Activated naive CD8-positive, alpha-beta T cell treated with anti-CD3 and anti-CD28 coated beads, Interleukin-2, amount 50 U/mL, for 16 hours (primary cell): ENCODE measurements at regions not wholly inside any gene's neighbourhood (a gene's known extent, or its start where the extent isn't known, plus 50 kb on each side); places are given as distances from the start of the nearest gene placed in this dataset.

Experiments
- DNase-seq: peaks from one replicate; pipeline ENCODE4 v3.0.0-alpha.2; 2020; ENCODE audit warnings: low read depth, low spot score

DNA sequence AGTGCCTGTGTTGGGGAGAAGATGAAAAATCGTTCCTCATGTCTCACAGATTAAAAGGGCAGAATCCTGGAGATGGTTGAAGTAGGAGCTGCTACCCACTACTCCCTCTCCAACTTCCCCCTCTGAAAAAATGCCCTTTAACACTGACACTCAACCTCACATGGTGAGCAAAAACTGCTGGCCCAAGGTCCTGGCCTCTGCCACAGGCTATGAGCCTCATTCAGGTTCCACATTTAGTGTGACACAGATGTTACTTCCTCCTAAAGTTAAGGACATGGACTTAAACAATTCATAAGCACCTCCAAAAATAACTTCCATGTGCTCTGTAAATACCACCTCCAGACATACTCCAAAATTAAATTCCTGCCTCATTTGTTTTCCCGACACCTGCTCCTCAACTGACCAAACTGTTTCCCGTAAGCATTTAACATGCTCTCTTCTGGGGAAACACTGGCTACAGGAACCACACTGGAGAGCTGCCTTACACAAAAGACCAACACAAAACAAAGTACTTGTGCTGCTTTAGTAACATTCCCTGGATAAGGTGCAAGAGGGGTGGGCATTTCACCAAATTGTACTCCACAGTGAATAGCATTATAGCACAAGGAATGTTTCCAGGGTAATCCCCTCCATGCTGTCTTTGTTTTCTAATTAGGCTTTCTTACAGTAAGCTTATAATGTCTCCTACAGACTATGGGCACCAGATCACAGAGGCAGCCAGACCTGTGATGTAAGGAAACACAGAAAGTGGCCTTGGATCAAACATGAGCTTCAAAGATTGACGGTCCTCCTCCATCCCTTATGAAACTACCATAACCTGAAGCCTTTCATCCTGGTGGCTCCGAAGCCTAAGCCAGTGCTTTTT lies 57.0 kb downstream of the PHLDA1 start:
- DNase-seq = no peak

DNA sequence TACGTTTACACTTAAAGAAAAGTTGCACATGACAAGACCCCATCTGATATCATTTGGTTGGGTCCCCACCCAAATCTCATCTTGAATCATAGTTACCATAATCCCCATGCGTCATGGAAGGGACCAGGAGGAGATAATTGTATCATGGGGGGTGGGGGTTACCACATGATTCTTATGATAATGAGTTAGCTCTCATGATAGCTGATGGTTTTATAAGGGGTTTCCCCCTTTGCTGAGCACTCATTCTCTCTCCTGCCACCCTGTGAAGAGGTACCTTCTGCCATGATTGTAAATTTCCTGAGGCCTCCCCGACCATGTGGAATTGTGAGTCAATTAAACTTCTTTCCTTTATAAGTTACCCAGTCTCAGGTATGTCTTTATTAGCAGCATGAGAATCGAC lies 60.3 kb downstream of the PHLDA1 start:
- no peak for DNase-seq

DNA sequence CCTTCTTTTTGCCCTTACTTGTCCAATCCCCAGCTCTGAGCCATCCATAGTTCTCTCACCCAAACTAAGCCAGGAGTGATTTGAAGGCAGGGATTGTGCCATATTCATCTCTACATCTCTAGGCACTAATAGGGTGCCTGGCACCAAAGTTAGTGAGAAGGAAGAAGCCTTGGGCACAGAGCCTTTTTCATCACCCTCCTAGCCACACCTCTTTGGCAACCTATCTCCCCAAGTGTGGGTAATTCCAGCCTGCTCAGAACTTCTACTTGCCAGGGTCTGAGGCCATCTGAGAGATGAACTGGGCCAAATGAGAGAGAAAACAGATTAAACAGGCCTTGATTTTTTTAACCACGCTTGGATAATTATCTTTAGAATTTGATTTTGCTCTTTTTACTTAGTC lies 61.3 kb downstream of the PHLDA1 start:
- DNase-seq = no peak

DNA sequence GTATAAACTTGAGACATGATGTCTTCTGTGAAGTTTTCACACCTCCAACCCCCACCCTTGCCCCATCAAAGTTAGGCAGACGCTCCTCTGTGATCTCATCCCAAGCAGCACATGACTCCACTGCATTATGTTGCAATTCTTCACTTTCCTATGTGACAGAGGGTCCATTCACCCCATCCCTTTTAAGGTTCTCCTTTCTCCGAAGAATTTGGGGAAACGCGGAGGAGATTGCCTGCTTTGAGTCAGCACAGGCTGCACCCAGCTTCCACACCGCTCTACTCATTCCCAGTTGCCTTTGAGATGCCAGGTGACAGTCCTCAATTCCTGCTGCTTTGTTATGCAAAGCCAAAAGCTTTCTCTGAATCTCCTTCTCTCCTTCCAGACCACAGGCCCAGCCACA lies 61.8 kb downstream of the PHLDA1 start:
- DNase-seq = no peak

DNA sequence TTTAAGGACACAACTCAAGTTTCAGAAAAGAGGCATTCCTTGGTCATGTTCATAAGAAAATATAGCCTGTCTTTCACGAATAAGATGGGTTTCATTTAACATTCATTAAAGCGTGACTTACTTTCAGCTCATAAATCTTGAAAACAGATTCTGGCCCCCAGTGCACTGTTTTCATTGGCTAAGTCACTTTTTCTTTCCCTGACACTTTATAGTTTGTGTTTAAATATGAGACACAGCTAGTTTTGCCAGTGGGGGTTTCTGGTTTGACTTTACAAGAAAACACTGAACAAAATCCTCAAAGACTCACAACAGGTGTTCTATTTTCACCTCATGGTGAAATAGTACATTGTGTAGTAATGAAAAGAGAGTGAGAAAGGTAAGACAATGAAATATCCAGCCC lies 65.9 kb downstream of the PHLDA1 start:
- DNase-seq = no peak

DNA sequence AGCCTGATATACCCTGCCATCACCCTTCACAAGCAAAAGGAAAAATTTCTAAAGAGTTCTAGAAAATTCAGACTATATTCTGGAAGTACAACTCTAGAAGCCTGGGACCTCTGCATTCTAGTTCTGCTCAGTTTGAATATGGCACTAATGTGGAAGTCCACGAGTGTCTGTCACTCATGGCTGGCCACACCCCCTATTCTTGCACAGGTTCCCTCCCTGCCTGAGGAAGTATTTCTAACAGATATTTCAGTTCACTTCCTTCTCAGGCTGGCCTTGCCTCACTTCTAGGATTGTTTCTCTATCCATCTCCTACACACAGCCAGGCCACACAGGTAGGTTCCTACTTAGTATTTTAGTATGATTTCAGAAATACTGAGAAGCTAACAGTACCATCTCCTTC lies 67.4 kb downstream of the PHLDA1 start:
- no peak for DNase-seq

DNA sequence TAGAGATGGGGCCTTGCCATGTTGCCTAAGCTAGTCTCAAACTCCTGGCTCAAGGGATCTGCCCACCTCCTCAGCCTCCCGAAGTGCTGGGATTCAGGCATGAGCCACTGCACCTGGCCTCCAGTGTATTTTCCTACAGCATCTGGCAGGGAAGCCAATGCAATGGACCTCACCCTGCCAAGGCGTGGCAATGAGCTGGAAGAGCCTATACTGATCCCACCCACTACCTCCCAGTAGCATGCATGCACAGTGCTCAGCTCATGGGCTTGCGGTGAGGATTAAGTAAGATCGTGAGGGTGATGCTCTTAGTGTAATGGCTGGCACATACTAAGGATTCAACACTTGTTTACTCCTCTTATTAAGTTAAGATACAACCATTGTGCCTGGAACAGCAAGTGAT lies 69.7 kb downstream of the PHLDA1 start:
- DNase-seq = no peak

DNA sequence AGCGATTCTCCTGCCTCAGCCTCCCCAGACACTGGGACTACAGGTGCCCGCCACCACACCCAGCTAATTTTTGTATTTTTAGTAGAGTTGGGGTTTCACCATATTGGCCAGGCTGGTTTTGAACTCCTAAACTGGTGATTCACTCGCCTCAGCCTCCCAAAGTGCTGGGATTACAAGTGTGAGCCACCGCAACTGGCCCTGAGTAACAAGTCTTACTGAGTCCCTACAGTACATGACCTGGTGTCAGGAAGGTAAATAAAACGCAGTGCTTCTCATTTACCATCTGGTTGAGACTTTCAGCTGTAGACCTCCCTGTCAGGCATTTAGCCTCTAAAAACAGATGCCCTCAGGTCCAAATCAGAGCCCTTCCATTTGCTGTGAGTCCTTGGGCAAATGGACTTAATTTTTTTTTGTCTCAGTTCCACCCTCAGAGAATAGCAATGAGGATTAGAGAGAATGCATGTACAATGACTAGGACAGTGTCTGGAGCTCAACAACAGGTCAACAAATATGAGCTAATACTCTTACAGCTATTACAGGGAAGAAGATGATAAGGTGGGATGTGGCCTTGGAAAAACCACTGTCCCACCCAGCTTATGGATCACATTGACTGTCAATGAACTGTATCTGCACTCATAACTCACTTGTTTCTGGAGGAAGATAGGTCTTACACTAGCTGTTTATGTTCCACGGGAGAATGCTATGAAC lies 70.5 kb downstream of the PHLDA1 start:
- DNase-seq = no peak

DNA sequence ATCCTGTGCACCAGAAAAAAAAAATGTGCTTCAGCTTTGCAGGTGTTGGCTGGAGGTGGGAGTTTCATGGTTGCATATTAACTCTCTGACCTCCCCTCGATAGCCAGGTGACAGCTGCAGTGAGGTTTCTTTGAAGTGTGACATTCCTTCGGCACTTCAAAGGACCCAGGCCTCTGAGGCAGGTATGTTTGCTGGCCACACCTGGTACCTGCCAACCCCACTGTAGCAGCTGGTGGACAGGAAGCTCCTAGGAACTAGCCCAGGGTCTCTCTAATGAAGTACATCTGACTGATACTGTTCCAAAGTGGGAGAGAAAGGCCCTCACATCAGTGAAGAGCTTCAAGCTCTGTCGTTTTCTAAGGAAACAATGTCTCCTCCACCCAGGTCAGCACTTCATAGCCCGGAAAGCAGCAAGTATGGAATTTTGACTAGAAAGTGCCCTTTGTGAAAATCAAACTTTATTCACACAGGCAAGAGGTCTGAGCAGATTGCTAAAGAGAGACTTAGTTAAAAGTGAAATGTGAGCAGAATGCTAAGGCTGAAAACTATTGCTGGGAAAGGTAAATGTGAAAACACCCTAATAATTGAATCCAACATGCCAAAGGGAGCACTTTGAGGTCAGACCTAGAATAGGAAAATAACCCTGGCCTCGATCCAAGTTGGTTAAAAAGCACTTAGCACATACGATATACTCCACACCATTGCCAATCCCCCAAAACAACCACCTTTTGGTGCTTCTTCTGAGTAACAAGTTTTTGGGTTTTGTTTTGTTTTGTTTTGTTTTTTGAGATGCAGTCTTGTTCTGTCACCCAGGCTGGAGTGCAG lies 71.3 kb downstream of the PHLDA1 start:
- DNase-seq = no peak

DNA sequence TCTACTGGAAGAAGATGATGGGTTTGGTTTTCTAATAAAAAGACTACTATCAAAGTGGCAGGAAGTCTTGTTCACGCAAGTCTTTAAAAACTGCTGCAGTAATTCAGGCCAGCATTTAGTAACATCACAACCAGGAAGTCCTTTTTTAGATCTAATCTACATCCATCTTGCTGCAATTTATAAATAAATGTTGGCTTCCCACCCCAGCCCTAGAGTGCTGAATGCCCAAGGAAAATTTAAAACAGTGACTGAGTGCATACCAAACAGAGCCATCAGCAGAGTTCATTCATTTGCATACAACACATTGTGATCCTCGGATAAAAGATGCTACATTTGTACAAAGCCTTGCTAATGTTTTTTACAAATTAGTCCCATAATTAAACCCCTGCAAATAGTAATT lies 72.1 kb downstream of the PHLDA1 start:
- DNase-seq = no peak

DNA sequence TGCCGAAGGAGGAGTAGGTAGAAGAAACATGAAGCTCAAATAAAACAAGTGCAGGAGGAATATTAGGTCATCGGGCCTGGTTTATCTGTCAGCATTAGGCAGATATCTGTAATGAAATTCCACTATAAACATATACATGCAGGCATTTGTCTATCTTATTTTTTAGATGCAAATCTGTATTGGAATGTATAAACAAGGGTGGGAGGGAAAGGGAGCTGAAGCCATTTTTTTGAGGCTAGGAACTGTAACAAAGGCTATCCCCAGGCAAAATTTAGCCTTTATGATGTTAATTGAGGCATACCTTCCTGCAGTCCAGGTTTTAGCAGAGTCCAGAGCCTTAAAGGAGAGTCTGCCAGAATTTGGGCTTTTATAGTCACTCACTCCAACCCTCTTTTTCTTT lies 72.5 kb downstream of the PHLDA1 start:
- DNase-seq = no peak

DNA sequence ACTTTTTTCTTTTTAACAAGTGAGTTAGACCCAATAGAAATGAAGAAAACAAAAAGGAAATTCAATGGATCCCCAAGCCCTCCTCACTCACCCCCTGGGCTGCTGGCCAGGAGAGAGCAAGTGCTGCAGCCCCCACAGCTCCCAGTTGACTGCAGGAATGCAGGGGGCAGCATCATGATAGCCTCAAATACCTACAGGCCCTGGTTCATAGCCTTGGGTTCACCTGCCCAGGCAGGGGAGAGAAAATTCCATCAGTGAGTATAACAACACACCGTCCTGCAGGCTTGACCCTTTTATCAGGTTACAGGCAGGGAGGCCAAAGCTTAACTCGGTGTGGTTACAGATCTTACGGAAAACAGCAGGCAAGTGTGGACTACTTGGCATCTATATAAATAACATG lies 76.3 kb downstream of the PHLDA1 start:
- no peak for DNase-seq

DNA sequence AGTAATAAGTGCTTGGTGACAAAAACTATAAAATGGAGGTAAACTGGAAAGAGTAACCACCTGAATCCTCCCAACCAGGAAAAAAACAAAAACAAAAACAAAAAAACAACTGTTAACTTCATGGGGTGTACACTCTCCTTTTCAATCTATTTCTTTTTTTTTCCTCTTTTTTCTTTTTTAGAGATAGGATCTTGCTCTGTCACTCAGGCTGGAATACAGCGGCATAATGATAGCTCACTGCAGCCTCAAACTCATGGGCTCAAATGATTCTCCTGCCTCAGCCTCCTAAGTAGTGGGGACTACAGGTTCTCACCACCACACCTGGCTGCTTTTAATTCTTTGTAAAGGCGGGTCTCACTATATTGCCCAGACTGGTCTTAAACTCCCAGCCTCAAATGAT lies 76.8 kb downstream of the PHLDA1 start:
- DNase-seq = no peak

DNA sequence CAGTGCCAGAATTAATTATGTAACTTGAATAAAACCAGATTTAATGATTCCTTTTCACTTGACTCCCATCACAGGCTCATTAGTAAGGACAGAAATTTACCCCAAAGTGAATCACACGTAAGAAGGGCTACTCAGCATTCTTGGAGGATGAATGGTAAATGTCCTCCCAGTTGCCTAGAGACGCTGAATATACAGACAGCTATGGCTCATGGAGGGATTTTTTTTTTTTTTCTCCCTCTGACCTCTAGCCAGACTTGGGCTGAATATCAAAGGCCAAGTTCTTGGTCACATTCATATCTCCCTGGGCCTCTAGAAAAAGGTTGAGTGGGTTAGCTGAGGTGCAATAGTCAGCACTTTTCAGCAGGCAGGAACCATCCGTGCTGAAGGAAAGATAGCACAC lies 77.5 kb downstream of the PHLDA1 start:
- no peak for DNase-seq

DNA sequence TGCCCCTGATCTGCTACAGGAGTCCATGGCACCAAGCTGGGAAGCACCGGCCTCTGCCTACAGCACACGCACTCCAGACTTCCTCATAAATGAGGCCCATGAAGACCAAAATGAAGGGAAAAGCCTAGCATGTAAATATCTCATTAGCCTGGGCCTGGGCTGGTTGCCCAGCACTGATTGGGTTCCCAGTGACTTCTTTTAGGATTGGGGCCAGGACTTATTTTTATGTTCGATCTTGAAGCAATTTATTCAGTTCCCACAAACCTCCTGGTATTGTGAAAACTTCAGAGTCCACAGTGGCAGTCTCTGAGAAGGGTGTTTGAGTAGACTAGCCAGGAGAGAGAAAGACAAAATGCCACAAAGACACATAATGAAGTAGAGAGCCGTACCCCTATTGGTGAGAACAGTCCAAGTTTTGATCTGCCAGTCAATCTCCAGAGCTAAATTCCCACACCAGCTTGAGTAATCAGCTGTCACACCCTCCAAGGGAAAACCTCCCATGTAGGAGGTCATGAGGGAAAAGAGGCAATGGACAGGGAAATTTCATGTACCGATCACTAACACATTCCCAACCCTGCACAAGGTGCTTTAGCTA lies 78.2 kb downstream of the PHLDA1 start:
- DNase-seq = no peak

DNA sequence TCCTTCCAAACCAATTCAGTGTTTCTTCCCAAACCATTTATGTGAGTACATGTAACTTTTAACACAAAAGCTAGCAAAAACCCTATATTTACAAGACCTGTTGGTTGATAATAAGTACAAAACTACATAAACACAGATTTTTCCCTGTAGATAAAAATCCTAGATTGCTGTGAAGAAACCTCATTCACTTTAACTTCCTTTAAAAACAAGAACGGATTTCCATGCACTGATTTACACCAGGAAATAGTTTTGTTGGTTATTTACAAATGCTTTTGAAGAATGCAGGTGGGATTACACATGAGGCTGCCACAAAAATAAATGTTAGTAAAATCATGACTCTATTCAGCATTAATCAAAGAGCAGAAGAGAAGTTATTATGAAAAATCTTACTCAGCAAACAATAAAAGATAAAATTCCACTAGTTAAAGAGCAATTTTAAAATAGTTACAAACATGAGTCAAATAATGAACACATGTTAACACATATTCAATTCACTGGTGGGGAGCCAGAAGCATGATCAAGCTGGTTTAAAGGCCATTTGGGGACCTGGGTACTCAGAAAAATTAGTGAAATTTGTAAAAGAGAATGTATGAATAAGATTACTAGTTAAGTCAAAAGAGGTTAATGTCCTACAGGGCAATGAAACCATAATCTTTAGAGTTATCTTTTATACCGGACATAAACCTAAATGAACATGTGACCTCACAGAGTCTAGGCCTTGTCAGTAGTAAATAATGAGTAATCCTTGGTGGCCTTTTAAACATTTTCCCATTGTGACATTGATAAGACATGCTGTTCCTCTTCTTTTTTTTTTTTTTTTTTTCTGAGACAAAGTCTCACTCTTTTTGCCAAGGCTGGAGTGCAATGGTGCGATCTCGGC lies 79.9 kb downstream of the PHLDA1 start:
- no peak for DNase-seq

DNA sequence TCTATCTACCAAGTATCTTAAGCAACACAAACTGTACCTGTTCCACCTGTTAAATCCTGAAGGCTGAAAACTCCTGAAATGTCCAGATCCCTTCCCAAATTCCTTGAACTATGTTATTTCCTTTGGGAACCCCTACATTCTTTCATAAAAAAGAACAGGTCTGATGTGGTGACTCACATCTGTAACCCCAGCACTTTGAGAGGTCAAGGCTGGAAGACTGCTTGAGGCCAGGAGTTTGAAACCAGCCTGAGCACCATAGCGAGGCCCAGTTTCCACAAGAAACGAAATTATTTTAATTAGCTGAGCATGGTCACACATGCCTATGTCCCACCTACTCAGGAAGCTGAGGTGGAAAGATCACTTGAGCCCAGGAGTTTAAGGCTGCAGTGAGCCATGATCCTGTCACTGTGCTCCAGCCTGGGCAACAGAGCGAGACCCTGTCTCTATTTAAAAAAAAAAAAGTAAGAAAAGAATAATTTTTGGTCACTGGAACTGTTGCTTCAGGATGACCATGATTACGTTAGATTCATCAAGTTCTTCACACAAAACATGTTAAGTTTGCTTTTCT lies 84.3 kb downstream of the PHLDA1 start:
- no peak for DNase-seq

DNA sequence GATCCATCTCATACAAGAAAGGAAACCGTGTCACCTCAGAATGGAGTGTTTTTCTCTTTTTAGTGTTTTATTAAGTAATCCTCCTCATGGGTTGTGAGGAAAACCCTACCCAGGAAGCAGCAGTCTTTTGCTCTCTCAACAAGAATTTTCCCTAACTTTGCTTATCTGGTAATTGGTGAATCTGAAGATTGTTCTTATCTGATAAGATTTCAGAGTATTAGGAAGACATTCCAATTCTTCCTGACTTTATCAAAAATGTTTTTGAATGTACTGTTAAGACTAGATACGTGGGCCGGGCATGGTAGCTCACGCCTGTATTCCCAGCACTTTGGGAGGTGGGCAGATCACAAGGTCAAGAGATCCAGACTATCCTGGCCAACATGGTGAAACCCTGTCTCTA lies 86.0 kb downstream of the PHLDA1 start:
- no peak for DNase-seq

DNA sequence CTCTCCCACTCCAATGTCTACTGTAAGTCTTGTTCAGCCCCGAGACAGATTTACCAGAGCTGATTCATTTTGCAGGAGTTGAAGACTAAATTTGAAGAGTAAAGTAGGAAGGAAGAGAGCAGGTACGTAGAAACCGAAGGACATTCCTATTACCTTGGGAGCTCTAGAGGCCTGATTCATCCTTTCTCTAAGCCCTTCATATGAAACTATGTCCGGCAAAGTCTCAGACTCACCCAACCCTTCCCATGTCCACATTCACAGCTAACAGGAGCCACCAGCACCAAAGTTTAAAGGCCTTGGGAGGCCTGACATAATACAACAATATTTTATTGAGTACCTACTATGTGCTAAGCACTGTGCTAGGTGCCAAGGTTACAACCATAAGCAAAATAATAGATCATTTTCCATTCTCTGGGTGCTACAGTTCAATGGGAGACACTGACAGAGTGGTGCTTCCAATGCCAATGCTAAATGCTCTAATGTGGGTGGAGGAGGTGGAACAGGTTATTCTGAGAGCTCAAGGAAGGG lies 86.6 kb downstream of the PHLDA1 start:
- no peak for DNase-seq

DNA sequence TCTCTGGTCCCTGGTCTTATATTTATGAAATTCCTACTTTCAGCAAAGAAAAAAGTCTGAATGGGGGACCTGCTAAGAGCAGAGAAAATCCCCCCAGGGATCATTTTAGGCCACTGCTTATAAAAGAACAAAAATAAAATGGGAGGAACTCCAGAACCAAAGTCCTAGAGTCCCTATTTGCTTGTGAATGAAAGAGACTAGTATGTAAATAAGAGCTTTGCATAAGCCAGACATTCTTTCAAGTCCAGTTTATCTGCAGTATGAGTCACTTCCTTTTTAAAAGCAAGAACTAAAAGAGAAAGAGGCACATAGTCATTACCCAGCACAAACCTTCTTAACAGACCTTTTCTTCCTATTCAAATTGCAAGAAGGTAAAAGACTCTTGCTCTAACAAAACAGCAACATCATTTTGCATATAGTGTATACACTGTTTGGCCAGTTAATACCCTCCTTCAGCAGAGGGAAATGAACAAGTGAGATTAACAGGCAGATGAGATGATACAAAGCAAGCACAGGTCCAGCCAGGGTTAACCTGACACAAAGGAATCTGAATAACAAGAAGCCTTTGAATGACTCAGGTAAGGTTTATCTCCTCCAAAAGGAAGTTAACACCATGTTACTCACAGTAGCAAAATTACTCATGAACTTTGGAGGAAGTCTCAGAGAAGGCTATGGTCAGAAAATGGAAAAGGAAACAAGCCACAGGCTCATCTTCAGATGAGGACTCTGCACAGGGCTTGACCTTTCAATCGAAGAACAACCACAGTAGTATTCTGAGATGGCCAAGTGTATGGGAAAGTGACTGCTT lies 87.3 kb downstream of the PHLDA1 start:
- no peak for DNase-seq
